Nephron (organoid): ENCODE measurements at regions not wholly inside any gene's neighbourhood (a gene's known extent, or its start where the extent isn't known, plus 50 kb on each side); places are given as distances from the start of the nearest gene placed in this dataset.

Experiments used
- H3K27ac Mint-ChIP-seq, 3 experiments: 2 replicates each; pipeline ENCODE4 v1.8.0; 2020; ENCODE audit warnings: mixed read lengths in 3 of 3, mild to moderate bottlenecking in 2 of 3, moderate library complexity in 1 of 3
- H3K27me3 Mint-ChIP-seq: 2 replicates; pipeline ENCODE4 v1.8.0; 2021; ENCODE audit warnings: low read depth, mild to moderate bottlenecking, moderate library complexity, mixed read lengths
- H3K36me3 Mint-ChIP-seq: 2 replicates; pipeline ENCODE4 v1.8.0; 2020; ENCODE audit warnings: low read depth, mixed read lengths
- H3K4me1 Mint-ChIP-seq: 2 replicates; pipeline ENCODE4 v1.8.0; 2020; ENCODE audit warnings: mixed read lengths
- H3K4me3 Mint-ChIP-seq, 3 experiments: 2 replicates each; pipeline ENCODE4 v1.8.0; 2020; ENCODE audit warnings: mild to moderate bottlenecking in 3 of 3, mixed read lengths in 3 of 3, moderate library complexity in 2 of 3
- H3K9me3 Mint-ChIP-seq: 2 replicates; pipeline ENCODE4 v1.8.0; 2020; ENCODE audit warnings: mixed read lengths
- TF ChIP-seq, protein P1 (sequence below), 3 experiments: fragments of 200-600 bp; sonication (generic); IDR thresholded peaks; one replicate each; pipeline ENCODE4 v1.5.0; 2021; ENCODE audit warnings: antibody characterized with exemption in 3 of 3; ENCODE audit not compliant: unreplicated experiment in 3 of 3

DNA sequence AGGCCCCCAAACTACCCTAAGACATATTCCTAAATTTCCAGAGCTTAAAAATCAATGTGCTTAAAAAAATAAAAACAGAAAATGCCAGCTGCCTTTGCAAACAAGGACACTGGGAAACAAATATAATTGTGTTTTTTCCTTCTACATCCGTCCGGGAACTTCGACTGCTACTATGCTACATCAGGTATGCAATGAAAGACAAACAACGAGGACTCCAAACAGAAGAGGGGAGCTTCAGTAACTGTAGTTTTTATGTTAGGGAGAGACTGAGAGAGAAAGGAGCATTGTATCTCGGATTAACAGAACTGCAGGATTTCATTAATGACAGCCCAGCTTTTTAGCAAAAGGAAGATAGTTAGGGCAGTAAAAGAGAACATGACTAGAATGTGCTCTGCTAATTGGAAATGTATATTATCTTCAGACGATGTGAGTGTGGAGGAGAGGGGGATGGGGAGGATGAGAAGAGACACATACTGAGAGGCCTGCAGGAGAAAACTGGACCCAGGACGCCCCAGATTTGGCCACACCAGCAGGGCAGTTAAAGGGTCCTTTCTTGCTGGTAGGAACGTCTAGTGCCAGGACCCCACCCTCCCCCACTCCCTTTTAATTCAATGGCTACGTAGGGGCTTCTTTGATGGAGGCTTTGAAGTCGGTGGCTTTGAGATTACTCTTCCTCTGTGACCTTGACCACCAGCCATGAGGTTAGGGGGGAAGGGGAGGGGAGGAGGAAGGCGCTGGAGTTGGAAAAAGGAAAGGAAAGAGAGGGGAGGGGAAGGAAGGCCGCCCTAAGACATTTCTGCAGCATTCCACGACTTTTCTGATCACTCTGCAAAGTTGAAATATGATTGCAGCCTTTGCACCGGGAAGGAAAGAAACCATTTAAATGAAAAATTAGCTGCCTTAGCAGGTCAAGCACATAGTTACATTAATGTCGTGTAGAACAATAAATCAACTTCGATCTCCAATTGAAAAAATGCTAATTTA lies 187.1 kb downstream of the BLID start:
- H3K4me1 Mint-ChIP-seq = peaks cover 30% of the 10 kb centered on the region
- no peak overlapping the region for H3K27ac Mint-ChIP-seq
- H3K9me3 Mint-ChIP-seq = no peaks in the 10 kb centered on the region
- no peaks in the 10 kb centered on the region for H3K27me3 Mint-ChIP-seq
- H3K4me3 Mint-ChIP-seq = no peak overlapping the region
- TF ChIP-seq, protein P1, sequence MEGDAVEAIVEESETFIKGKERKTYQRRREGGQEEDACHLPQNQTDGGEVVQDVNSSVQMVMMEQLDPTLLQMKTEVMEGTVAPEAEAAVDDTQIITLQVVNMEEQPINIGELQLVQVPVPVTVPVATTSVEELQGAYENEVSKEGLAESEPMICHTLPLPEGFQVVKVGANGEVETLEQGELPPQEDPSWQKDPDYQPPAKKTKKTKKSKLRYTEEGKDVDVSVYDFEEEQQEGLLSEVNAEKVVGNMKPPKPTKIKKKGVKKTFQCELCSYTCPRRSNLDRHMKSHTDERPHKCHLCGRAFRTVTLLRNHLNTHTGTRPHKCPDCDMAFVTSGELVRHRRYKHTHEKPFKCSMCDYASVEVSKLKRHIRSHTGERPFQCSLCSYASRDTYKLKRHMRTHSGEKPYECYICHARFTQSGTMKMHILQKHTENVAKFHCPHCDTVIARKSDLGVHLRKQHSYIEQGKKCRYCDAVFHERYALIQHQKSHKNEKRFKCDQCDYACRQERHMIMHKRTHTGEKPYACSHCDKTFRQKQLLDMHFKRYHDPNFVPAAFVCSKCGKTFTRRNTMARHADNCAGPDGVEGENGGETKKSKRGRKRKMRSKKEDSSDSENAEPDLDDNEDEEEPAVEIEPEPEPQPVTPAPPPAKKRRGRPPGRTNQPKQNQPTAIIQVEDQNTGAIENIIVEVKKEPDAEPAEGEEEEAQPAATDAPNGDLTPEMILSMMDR (IDR thresholded peaks at IDR 0.05; ENCODE audit: unreplicated experiment in 3 of 3) = no peak
- no peaks in the 10 kb centered on the region for H3K36me3 Mint-ChIP-seq

- no peaks in the 10 kb centered on the region for H3K36me3 Mint-ChIP-seq
- H3K4me3 Mint-ChIP-seq = peak overlapping the region in 2 of 3 experiments; percentile 2 to 26
- no peaks in the 10 kb centered on the region for H3K9me3 Mint-ChIP-seq
- H3K27ac Mint-ChIP-seq = peak overlapping the region in 2 of 3 experiments; percentile 71 to 95
- no peaks in the 10 kb centered on the region for H3K27me3 Mint-ChIP-seq
- H3K4me1 Mint-ChIP-seq = peaks cover 29% of the 10 kb centered on the region
- TF ChIP-seq, protein P1 (IDR thresholded peaks at IDR 0.05; ENCODE audit: unreplicated experiment in 3 of 3) = no peak
Observed at GRCh38 chr11:121927789-121928188, 188.2 kb downstream of the BLID start.

DNA sequence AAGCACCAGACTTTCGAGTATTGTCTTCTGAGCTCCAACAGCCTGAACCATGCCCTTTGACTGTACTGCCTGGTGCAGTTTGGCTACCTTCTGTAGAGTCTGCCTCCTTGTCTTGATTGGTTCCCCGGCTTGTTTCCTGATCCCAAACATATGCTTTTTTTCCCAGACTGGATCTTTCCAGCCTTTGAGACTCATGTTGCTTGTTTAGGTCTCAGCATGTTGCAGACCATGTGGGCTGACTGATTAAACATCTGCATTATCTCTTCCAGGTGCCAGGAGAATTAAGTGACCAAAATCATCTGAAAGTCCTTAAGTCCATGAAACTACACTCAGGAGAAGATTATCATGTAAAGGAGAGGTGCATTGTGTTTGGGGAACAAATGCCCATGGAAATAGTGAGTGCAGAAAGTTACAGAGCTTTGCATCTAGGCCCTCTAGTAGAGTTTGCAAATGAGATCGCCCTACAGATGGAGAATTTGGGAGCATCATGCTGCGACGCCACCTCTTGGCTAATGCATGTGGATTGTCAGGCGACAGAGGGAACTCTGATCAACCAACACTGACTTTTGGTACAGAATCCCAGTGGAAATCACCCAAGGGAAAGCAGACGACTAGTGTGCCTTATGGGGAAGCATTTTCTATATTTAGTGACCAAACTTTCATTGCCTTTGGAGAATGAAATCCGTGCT lies 188.8 kb downstream of the BLID start:
- no peaks in the 10 kb centered on the region for H3K36me3 Mint-ChIP-seq
- H3K27me3 Mint-ChIP-seq = no peaks in the 10 kb centered on the region
- peak overlapping the region in 2 of 3 experiments; percentile 71 to 95 for H3K27ac Mint-ChIP-seq
- H3K9me3 Mint-ChIP-seq = no peaks in the 10 kb centered on the region
- peak overlapping the region in 2 of 3 experiments; percentile 2 to 26 for H3K4me3 Mint-ChIP-seq
- H3K4me1 Mint-ChIP-seq = peaks cover 23% of the 10 kb centered on the region
- TF ChIP-seq, protein P1 (IDR thresholded peaks at IDR 0.05; ENCODE audit: unreplicated experiment in 3 of 3) = no peak

GRCh38 chr11:121924191-121924590 lies 191.8 kb downstream of the BLID start:
- TF ChIP-seq, protein P1 (IDR thresholded peaks at IDR 0.05; ENCODE audit: unreplicated experiment in 3 of 3) = no peak
- Mint-ChIP-seq H3K4me1 (peaks cover 15% of the 10 kb centered on the region), H3K4me3 (no peak overlapping the region), H3K27me3 (no peaks in the 10 kb centered on the region), H3K27ac (peak overlapping the region in 2 of 3 experiments; percentile 7 to 17), H3K36me3 (no peaks in the 10 kb centered on the region), H3K9me3 (no peaks in the 10 kb centered on the region)

DNA sequence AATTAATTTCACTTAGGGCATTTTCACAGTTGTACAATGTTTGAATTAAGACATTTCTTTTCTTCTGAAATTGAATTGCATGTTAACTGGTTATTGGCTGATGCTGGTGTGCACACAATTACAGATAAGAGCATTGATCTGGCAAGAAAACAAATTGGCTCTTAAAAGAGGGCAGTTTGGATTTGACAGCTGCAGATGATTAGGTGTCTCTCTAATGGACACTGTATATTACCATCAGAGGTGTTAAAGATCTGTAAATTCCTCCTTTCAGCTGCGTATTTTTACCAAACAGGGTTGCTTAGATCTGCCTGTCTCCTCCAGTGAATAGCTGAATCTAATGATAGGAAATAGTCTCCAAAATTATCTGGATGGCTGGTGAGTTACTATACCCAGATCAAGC lies 198.5 kb downstream of the BLID start:
- TF ChIP-seq, protein P1 (IDR thresholded peaks at IDR 0.05; ENCODE audit: unreplicated experiment in 3 of 3) = no peak
- Mint-ChIP-seq H3K27ac (no peak overlapping the region), H3K4me3 (no peak overlapping the region), H3K36me3 (no peaks in the 10 kb centered on the region), H3K9me3 (no peaks in the 10 kb centered on the region), H3K4me1 (no peaks in the 10 kb centered on the region), H3K27me3 (peaks cover 3% of the 10 kb centered on the region)
